ENCODE measurements at regions not wholly inside any gene's neighbourhood (a gene's known extent, or its start where the extent isn't known, plus 50 kb on each side); places are given as distances from the start of the nearest gene placed in this dataset.

GRCh38 chr12:34601689-34602088 is 579.4 kb downstream of the ALG10 start:
- no peak for DNase-seq (ENCODE audit: low read depth in 1 of 2, low spot score in 1 of 2)
- WGBS (ENCODE audit: missing lambda C conversion rate), result 26% methylated on average over 11 of the region's 11 CpGs
- TF ChIP-seq NFE2L2 (conservative IDR thresholded peaks at IDR 0.05; ENCODE audit: low read length) (no peak), RARB (CRISPR knock-in tag; IDR thresholded peaks at IDR 0.05) (no peak), CBX8 (IDR thresholded peaks at IDR 0.05) (no peak), TP53 (CRISPR knock-in tag; IDR thresholded peaks at IDR 0.05) (no peak), HMGXB4 (CRISPR knock-in tag; IDR thresholded peaks at IDR 0.05; ENCODE audit: borderline replicate concordance) (no peak), PHF8 (IDR thresholded peaks at IDR 0.05; ENCODE audit: borderline replicate concordance, low read depth) (no peak), FOSB (CRISPR knock-in tag; IDR thresholded peaks at IDR 0.05) (no peak), HDAC2 (IDR thresholded peaks at IDR 0.05) (no peak), RAD21 (conservative IDR thresholded peaks at IDR 0.05 in 1 of 2, IDR thresholded peaks at IDR 0.05 in 1 of 2) (no peak), REST (IDR thresholded peaks at IDR 0.05) (no peak), TFCP2L1 (CRISPR knock-in tag; IDR thresholded peaks at IDR 0.05) (no peak), MAX (IDR thresholded peaks at IDR 0.05) (no peak)
- ChIA-PET CTCF (no interaction called here), POLR2A (no interaction called here)
- Histone ChIP-seq H3K4me3 (no peak overlapping the region), H3K4me1 (no peaks in the 10 kb centered on the region), H3K4me2 (no peak overlapping the region), H3K27ac (no peak overlapping the region), H3K9me3 (peaks cover 7% of the 10 kb centered on the region; the same call in 1 of the 3 replicates)
- ATAC-seq, result no peak
- FAIRE-seq, result no peak

GRCh38 chr12:34602213-34602940 is 580.1 kb downstream of the ALG10 start:
- 16% methylated on average over 22 of the region's 22 CpGs for WGBS (ENCODE audit: missing lambda C conversion rate)
- H3K4me1 ChIP-seq, result no peaks in the 10 kb centered on the region
- H3K4me2 ChIP-seq, result no peak overlapping the region
- peaks cover 5% of the 10 kb centered on the region; the same call in 1 of the 3 replicates for H3K9me3 ChIP-seq
- FAIRE-seq (no peak), DNase-seq (ENCODE audit: low read depth in 1 of 2, low spot score in 1 of 2) (no peak), ATAC-seq (no peak)
- POLR2A ChIA-PET, result no interaction called here
- TF ChIP-seq SMC3 (IDR thresholded peaks at IDR 0.05), result no peak
- no peak for TF ChIP-seq CBX8 (IDR thresholded peaks at IDR 0.05)
- TF ChIP-seq RCOR1 (IDR thresholded peaks at IDR 0.05; ENCODE audit: low read depth, low read length), result no peak
- no peak for TF ChIP-seq RAD21 (conservative IDR thresholded peaks at IDR 0.05 in 1 of 2, IDR thresholded peaks at IDR 0.05 in 1 of 2)
- H3K4me3 ChIP-seq, result no peak overlapping the region
- H3K27ac ChIP-seq, result no peak overlapping the region
- CTCF ChIA-PET, result no interaction called here

- FAIRE-seq (no peak), DNase-seq (ENCODE audit: low read depth in 1 of 2, low spot score in 1 of 2) (no peak), ATAC-seq (no peak)
- POLR2A ChIA-PET, result no interaction called here
- Histone ChIP-seq H3K27ac (no peak overlapping the region), H3K4me2 (no peak overlapping the region), H3K9me3 (no peaks in the 10 kb centered on the region; the same call in 2 of the 3 replicates), H3K4me1 (no peaks in the 10 kb centered on the region), H3K4me3 (no peak overlapping the region)
- CTCF ChIA-PET, result no interaction called here
- 18% methylated on average over 20 of the region's 21 CpGs for WGBS (ENCODE audit: missing lambda C conversion rate)
- TF ChIP-seq PHF8 (IDR thresholded peaks at IDR 0.05; ENCODE audit: borderline replicate concordance, low read depth) (no peak), EHMT2 (IDR thresholded peaks at IDR 0.05; ENCODE audit: low read depth) (no peak), ATOH8 (CRISPR knock-in tag; IDR thresholded peaks at IDR 0.05; ENCODE audit: low read depth) (no peak), HES2 (IDR thresholded peaks at IDR 0.05) (no peak), EP300 (IDR thresholded peaks at IDR 0.05) (no peak), MAFK (IDR thresholded peaks at IDR 0.05; ENCODE audit: partially characterized antibody) (no peak), ZSCAN20 (CRISPR knock-in tag; IDR thresholded peaks at IDR 0.05) (no peak), HMGXB4 (CRISPR knock-in tag; IDR thresholded peaks at IDR 0.05; ENCODE audit: borderline replicate concordance) (no peak), NR3C1 (IDR thresholded peaks at IDR 0.05) (no peak), ZFP36 (IDR thresholded peaks at IDR 0.05; ENCODE audit: borderline replicate concordance, partially characterized antibody) (no peak)
Measured at GRCh38 chr12:34603382-34604035, 581.2 kb downstream of the ALG10 start.
